ENCODE measurements at regions not wholly inside any gene's neighbourhood (a gene's known extent, or its start where the extent isn't known, plus 50 kb on each side); places are given as distances from the start of the nearest gene placed in this dataset.

DNA sequence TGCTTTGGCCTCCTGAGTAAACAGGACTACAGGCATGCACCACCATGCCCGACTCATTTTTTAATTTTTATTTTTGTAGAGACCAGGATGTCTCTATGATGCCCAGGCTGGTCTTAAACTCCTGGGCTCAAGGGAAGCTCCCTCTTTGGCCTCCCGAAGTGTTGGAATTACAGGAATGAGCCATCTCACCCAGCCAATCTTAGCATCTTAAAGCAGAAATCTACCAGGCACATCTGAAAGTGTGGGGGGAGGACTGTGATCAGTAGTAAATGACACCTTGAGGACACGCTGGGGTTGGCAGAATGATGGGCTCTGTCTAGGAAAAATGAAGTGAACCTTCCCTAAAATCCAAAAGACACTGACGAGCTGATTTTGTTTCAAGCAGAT is 149.2 kb downstream of the SPATA18 start:
- dilution Hi-C loops (cut with HindIII; ENCODE audit: low sequenced_read_pairs, unreplicated experiment): no loop called here
- Histone ChIP-seq H4K91ac (ENCODE audit: insufficient read depth, low read depth, low read length) (no peak overlapping the region), H4K20me1 (ENCODE audit: insufficient read depth, low read length) (no peaks in the 10 kb centered on the region), H3K9me1 (ENCODE audit: insufficient read depth, low read length) (no peaks in the 10 kb centered on the region; the same call in 1 of the 2 replicates), H2BK20ac (ENCODE audit: low read depth, low read length) (no peak overlapping the region), H3K14ac (replicated peaks; ENCODE audit: low read depth, low read length) (no peak overlapping the region), H2AK5ac (ENCODE audit: low read depth, low read length) (no peak overlapping the region), H4K5ac (ENCODE audit: low read depth, low read length) (no peak overlapping the region), H2BK5ac (ENCODE audit: low read depth, low read length, poor library complexity, severe bottlenecking) (no peak overlapping the region), H3K79me1 (ENCODE audit: low read depth in 1 of 2, low read length in 2 of 2) (no peaks in the 10 kb centered on the region), H3K27ac (ENCODE audit: insufficient read depth, low read length) (no peak overlapping the region), H3K4ac (ENCODE audit: low read depth, low read length) (no peak overlapping the region), H3K36me3 (ENCODE audit: control insufficient read depth, insufficient read depth, low read length) (no peaks in the 10 kb centered on the region), H2AFZ (replicated peaks; ENCODE audit: low read length, poor library complexity) (no peak overlapping the region), H2BK15ac (ENCODE audit: low read depth, low read length) (no peak overlapping the region), H3K9ac (ENCODE audit: low read depth, low read length) (no peak overlapping the region), H3K4me1 (ENCODE audit: control insufficient read depth, insufficient read depth, low read length) (no peaks in the 10 kb centered on the region), H4K8ac (ENCODE audit: low read depth in 2 of 2, low read length in 2 of 2) (no peak overlapping the region), H3K23ac (ENCODE audit: low read depth, low read length) (no peak overlapping the region), H3K9me3 (ENCODE audit: control insufficient read depth, insufficient read depth, low read length) (no peaks in the 10 kb centered on the region), H3K27me3 (ENCODE audit: control insufficient read depth, insufficient read depth, low read length) (no peaks in the 10 kb centered on the region), H3K4me2 (ENCODE audit: low read depth, low read length) (no peak overlapping the region), H3K56ac (ENCODE audit: extremely low read depth, insufficient read depth, low read length) (no peak overlapping the region), H3K4me3 (ENCODE audit: insufficient read depth, low read depth, low read length) (no peak overlapping the region), H3K18ac (ENCODE audit: low read depth, low read length) (no peak overlapping the region), H2BK120ac (ENCODE audit: low read depth, low read length) (no peak overlapping the region), H2AK9ac (replicated peaks; ENCODE audit: low read depth, low read length, poor library complexity) (no peak overlapping the region)
- POLR2A ChIA-PET (ENCODE audit: unreplicated experiment): no interaction called here
- CTCF ChIA-PET: no interaction called here
- in situ Hi-C loops (cut with MboI; ENCODE audit: low sequenced_read_pairs): no loop called here
- 100% methylated on average over 1 of the region's 4 CpGs; no CpG with 5 or more reads in 1 of the 2 experiments for WGBS, 2 experiments (ENCODE audit: extremely low coverage in 2 of 2, insufficient read length in 1 of 2)
- ATAC-seq (ENCODE audit: low read depth) (no peak), DNase-seq (no peak)
- intact Hi-C loops (cut with micrococcal nuclease): loop anchor here (10.0 kb wide), 1 partner anchor 56 kb away; no protein-coding TSS in a partner anchor
- BruUV-seq (replicated peaks): no TSS peak
- no peak for TF ChIP-seq CHD1 (IDR thresholded peaks at IDR 0.05; ENCODE audit: low read depth, low read length)
- no peak for TF ChIP-seq MXI1 (IDR thresholded peaks at IDR 0.05; ENCODE audit: borderline replicate concordance, low read depth, low read length)
